ENCODE measurements at regions not wholly inside any gene's neighbourhood (a gene's known extent, or its start where the extent isn't known, plus 50 kb on each side); places are given as distances from the start of the nearest gene placed in this dataset.

- no peak overlapping the region for H2AK5ac ChIP-seq (ENCODE audit: low read depth, low read length)
- H3K18ac ChIP-seq (ENCODE audit: extremely low read depth, low read length): no peak overlapping the region
- H3K4me3 ChIP-seq (ENCODE audit: extremely low read depth in 1 of 4, insufficient read depth in 2 of 4, low read depth in 3 of 4, low read length in 4 of 4): no peak overlapping the region
- H4K20me1 ChIP-seq (replicated peaks in 1 of 2; ENCODE audit: control insufficient read depth in 1 of 2, insufficient read depth in 2 of 2, low read length in 2 of 2): no peaks in the 10 kb centered on the region
- H2BK12ac ChIP-seq (ENCODE audit: low read depth, low read length): no peak overlapping the region
- no peaks in the 10 kb centered on the region for H3K79me1 ChIP-seq (ENCODE audit: low read depth, low read length)
- no peaks in the 10 kb centered on the region for H3K27me3 ChIP-seq (replicated peaks in 1 of 4; ENCODE audit: control insufficient read depth in 3 of 4, extremely low read depth in 1 of 4, insufficient read depth in 3 of 4, low read length in 3 of 4)
- H2BK120ac ChIP-seq (replicated peaks; ENCODE audit: low read depth, low read length): no peak overlapping the region
- H3K9ac ChIP-seq (replicated peaks in 1 of 4; ENCODE audit: extremely low read depth in 1 of 4, low read depth in 3 of 4, low read length in 3 of 4): no peak overlapping the region
- no peak overlapping the region for H2BK20ac ChIP-seq (ENCODE audit: low read length)
- no peaks in the 10 kb centered on the region for H3K23me2 ChIP-seq (ENCODE audit: low read depth, low read length)
- H4K91ac ChIP-seq (replicated peaks; ENCODE audit: insufficient read length, low read length): no peak overlapping the region
- H4K5ac ChIP-seq (ENCODE audit: insufficient read length, low read depth, low read length): no peak overlapping the region
- no peak overlapping the region for H2BK5ac ChIP-seq (ENCODE audit: low read depth, low read length)
- FAIRE-seq (no peak), DNase-seq (ENCODE audit: low read depth in 1 of 2, low spot score in 2 of 2) (no peak)
- no peak overlapping the region for H2AFZ ChIP-seq (ENCODE audit: low read length)
- no peaks in the 10 kb centered on the region for H3K36me3 ChIP-seq (ENCODE audit: control insufficient read depth in 2 of 4, insufficient read depth in 4 of 4, low read length in 3 of 4)
- no peaks in the 10 kb centered on the region for H3K79me2 ChIP-seq (ENCODE audit: control insufficient read depth in 1 of 2, insufficient read depth in 2 of 2, low read length in 2 of 2)
- no peaks in the 10 kb centered on the region; a peak in 1 of 4 replicates for H3K9me3 ChIP-seq (ENCODE audit: insufficient read depth in 2 of 2, low read depth in 1 of 2, low read length in 1 of 2)
- H3K14ac ChIP-seq (ENCODE audit: insufficient read length): no peak overlapping the region
- H3K56ac ChIP-seq (replicated peaks; ENCODE audit: insufficient read length, low read depth, low read length): no peak overlapping the region
- H2BK15ac ChIP-seq (ENCODE audit: low read length): no peak overlapping the region
- no peak overlapping the region for H3K4ac ChIP-seq (replicated peaks; ENCODE audit: insufficient read length, low read depth, low read length)
- no peaks in the 10 kb centered on the region; a peak in 2 of 7 replicates for H3K4me1 ChIP-seq (replicated peaks in 1 of 4; ENCODE audit: control insufficient read depth in 3 of 4, insufficient read depth in 4 of 4, low read length in 3 of 4)
- H3K23ac ChIP-seq (ENCODE audit: insufficient read length): no peak overlapping the region
- H3K27ac ChIP-seq (ENCODE audit: low read depth, low read length): no peak overlapping the region
- H3K4me2 ChIP-seq (ENCODE audit: insufficient read depth in 1 of 2, low read depth in 2 of 2, low read length in 2 of 2): no peak overlapping the region
- H4K8ac ChIP-seq (ENCODE audit: extremely low read depth, insufficient read depth, low read length): no peak overlapping the region
- ChIA-PET CTCF (ENCODE audit: partially characterized antibody) (interaction anchor here (0.6 to 2.5 kb wide), 3 partner anchors 9 to 1094 kb away, joined by 3 to 15 read pairs (median 4); no protein-coding TSS in a partner anchor), POLR2A (ENCODE audit: partially characterized antibody) (no interaction called here)
- 95% methylated on average over 1 of the region's 1 CpG; no CpG with 5 or more reads in 1 of the 2 experiments for WGBS, 2 experiments (ENCODE audit: extremely low coverage in 1 of 2, insufficient coverage in 1 of 2, insufficient read length in 1 of 2, insufficient replicate concordance in 2 of 2, low coverage in 1 of 2, low lambda C conversion rate in 2 of 2, missing lambda C conversion rate in 1 of 2)
- TF ChIP-seq EGR1 (IDR thresholded peaks at IDR 0.05; ENCODE audit: borderline replicate concordance, low read depth, low read length): no peak
- no peak for TF ChIP-seq JUND (IDR thresholded peaks at IDR 0.05; ENCODE audit: low read length)
- no peak for TF ChIP-seq CBX5 (IDR thresholded peaks at IDR 0.05; ENCODE audit: low read depth, low read length)
- TF ChIP-seq HDAC6 (IDR thresholded peaks at IDR 0.05; ENCODE audit: low read depth, low read length): no peak
- TF ChIP-seq ATF3 (IDR thresholded peaks at IDR 0.05; ENCODE audit: insufficient read depth, low read depth, low read length): no peak
- TF ChIP-seq KDM1A (IDR thresholded peaks at IDR 0.05; ENCODE audit: borderline replicate concordance, low read length): no peak
- TF ChIP-seq BRCA1 (IDR thresholded peaks at IDR 0.05; ENCODE audit: low read depth, low read length): no peak
- no peak for TF ChIP-seq E2F6 (IDR thresholded peaks at IDR 0.05)
- TF ChIP-seq CHD2 (IDR thresholded peaks at IDR 0.05; ENCODE audit: low read length): no peak
- no peak for TF ChIP-seq KDM4A (IDR thresholded peaks at IDR 0.05; ENCODE audit: low read depth, low read length, severe bottlenecking)
- no peak for TF ChIP-seq GTF2F1 (IDR thresholded peaks at IDR 0.05; ENCODE audit: borderline replicate concordance, low read depth, low read length)
- no peak for TF ChIP-seq SIRT6 (IDR thresholded peaks at IDR 0.05; ENCODE audit: low read length)
- TF ChIP-seq RXRA (IDR thresholded peaks at IDR 0.05; ENCODE audit: insufficient read depth, low read depth, low read length): no peak
Observed at GRCh38 chr2:167853717-167854116, 393.7 kb downstream of the STK39 start.
